GM23338 (cell line): ENCODE measurements at regions not wholly inside any gene's neighbourhood (a gene's known extent, or its start where the extent isn't known, plus 50 kb on each side); places are given as distances from the start of the nearest gene placed in this dataset.

ENCODE experiments used
- ATAC-seq: fragments of 200-7000 bp; cut with Tn5 transposase; 3 replicates; pipeline ENCODE4 v1.9.1; 2020
- DNase-seq: peaks from one replicate; pipeline ENCODE4 v3.0.0-alpha.2; 2015; ENCODE audit warnings: low spot score
- H2AFZ ChIP-seq: fragments of 200-600 bp; sonication (generic); 2 replicates; pipeline ENCODE4 v1.8.0; 2016; ENCODE audit warnings: antibody characterized with exemption, mild to moderate bottlenecking, moderate library complexity
- H3F3A ChIP-seq: fragments of 200-600 bp; sonication (generic); replicated peaks from 2 replicates; pipeline ENCODE4 v1.8.0; 2017; ENCODE audit warnings: antibody characterized with exemption, mixed run types, low read depth
- H3K27ac ChIP-seq: fragments of 200-600 bp; sonication (generic); 2 replicates; pipeline ENCODE4 v1.6.1; 2016; ENCODE audit warnings: low read depth
- H3K27me3 ChIP-seq: fragments of 200-600 bp; sonication (generic); 2 replicates; pipeline ENCODE4 v1.8.0; 2016; ENCODE audit warnings: mild to moderate bottlenecking, mixed run types, moderate library complexity; ENCODE audit not compliant: insufficient read depth
- H3K36me3 ChIP-seq: fragments of 200-600 bp; sonication (generic); 2 replicates; pipeline ENCODE4 v1.8.0; 2016; ENCODE audit warnings: mild to moderate bottlenecking; ENCODE audit not compliant: insufficient read depth
- H3K4me1 ChIP-seq: fragments of 200-600 bp; sonication (generic); 2 replicates; pipeline ENCODE4 v1.8.0; 2016; ENCODE audit warnings: mild to moderate bottlenecking, moderate library complexity; ENCODE audit not compliant: insufficient read depth
- H3K4me2 ChIP-seq: fragments of 200-600 bp; sonication (generic); 2 replicates; pipeline ENCODE4 v1.7.1; 2017; ENCODE audit warnings: mixed run types
- H3K4me3 ChIP-seq: fragments of 200-600 bp; sonication (generic); 2 replicates; pipeline ENCODE4 v1.6.1; 2016; ENCODE audit warnings: mixed run types
- H3K79me2 ChIP-seq: fragments of 200-600 bp; sonication (generic); replicated peaks from 2 replicates; pipeline ENCODE4 v1.8.0; 2017; ENCODE audit warnings: mild to moderate bottlenecking; ENCODE audit not compliant: insufficient read depth
- H3K9me2 ChIP-seq: fragments of 200-600 bp; sonication (generic); 2 replicates; pipeline ENCODE4 v1.8.0; 2017; ENCODE audit not compliant: insufficient read depth
- H4K20me1 ChIP-seq: fragments of 200-600 bp; sonication (generic); replicated peaks from 2 replicates; pipeline ENCODE4 v1.8.0; 2017; ENCODE audit warnings: mild to moderate bottlenecking; ENCODE audit not compliant: insufficient read depth
- H3K27ac Mint-ChIP-seq: 2 replicates; pipeline ENCODE4 v1.8.0; 2020; ENCODE audit warnings: inconsistent platforms, mild to moderate bottlenecking, moderate library complexity, mixed read lengths
- H3K27me3 Mint-ChIP-seq: 3 replicates; pipeline ENCODE4 v1.8.0; 2022; ENCODE audit warnings: low read depth, mild to moderate bottlenecking, moderate library complexity, mixed read lengths, inconsistent platforms; ENCODE audit not compliant: insufficient read depth, poor library complexity
- H3K36me3 Mint-ChIP-seq: 3 replicates; pipeline ENCODE4 v1.8.0; 2021; ENCODE audit warnings: low read depth, mild to moderate bottlenecking, inconsistent platforms, moderate library complexity, mixed read lengths
- H3K4me1 Mint-ChIP-seq: 3 replicates; pipeline ENCODE4 v1.8.0; 2020; ENCODE audit warnings: mild to moderate bottlenecking, inconsistent platforms, mixed read lengths
- H3K4me3 Mint-ChIP-seq: 3 replicates; pipeline ENCODE4 v1.8.0; 2021; ENCODE audit warnings: moderate library complexity, mild to moderate bottlenecking, inconsistent platforms, mixed read lengths
- H3K9me3 Mint-ChIP-seq: 3 replicates; pipeline ENCODE4 v1.8.0; 2020; ENCODE audit warnings: moderate library complexity, mild to moderate bottlenecking, inconsistent platforms, mixed read lengths
- CREB1 ChIP-seq: fragments of 250-450 bp; sonication (Bioruptor Pico); IDR thresholded peaks from 2 replicates; pipeline ENCODE4 v1.5.0; 2020; ENCODE audit warnings: low read depth, mild to moderate bottlenecking, moderate library complexity
- CTCF ChIP-seq, 2 experiments: fragments of 200-600 bp in 1 of 2; sonication (generic) in 1 of 2; conservative IDR thresholded peaks; 2 replicates each; pipeline versions ENCODE4 v1.5.1 to v1.6.1; 2016 to 2017; ENCODE audit warnings: antibody characterized with exemption in 2 of 2, low read depth in 2 of 2, mild to moderate bottlenecking in 2 of 2, moderate library complexity in 1 of 2
- ETS1 ChIP-seq: IDR thresholded peaks from 2 replicates; pipeline ENCODE4 v1.6.1; 2016; ENCODE audit warnings: antibody characterized with exemption
- EZH2 ChIP-seq: fragments of 200-600 bp; sonication (generic); IDR thresholded peaks from one replicate; pipeline ENCODE4 v1.8.0; 2017; ENCODE audit warnings: antibody characterized with exemption, mild to moderate bottlenecking, low read depth; ENCODE audit not compliant: unreplicated experiment
- EZH2phosphoT487 ChIP-seq: fragments of 200-600 bp; sonication (generic); IDR thresholded peaks from one replicate; pipeline ENCODE4 v1.8.1; 2018; ENCODE audit warnings: antibody characterized with exemption; ENCODE audit not compliant: unreplicated experiment
- JUNB ChIP-seq: IDR thresholded peaks from one replicate; pipeline ENCODE4 v1.6.1; 2016; ENCODE audit warnings: antibody characterized with exemption; ENCODE audit not compliant: unreplicated experiment
- NANOG ChIP-seq: IDR thresholded peaks from 2 replicates; pipeline ENCODE4 v1.6.1; 2016; ENCODE audit warnings: antibody characterized with exemption, borderline replicate concordance
- POLR2AphosphoS5 ChIP-seq: IDR thresholded peaks from 2 replicates; pipeline ENCODE4 v1.6.1; 2016; ENCODE audit warnings: antibody characterized with exemption, low read depth
- REST ChIP-seq: IDR thresholded peaks from one replicate; pipeline ENCODE4 v1.6.1; 2018; ENCODE audit warnings: antibody characterized with exemption; ENCODE audit not compliant: unreplicated experiment
- STAT1 ChIP-seq: IDR thresholded peaks from one replicate; pipeline ENCODE4 v1.6.1; 2016; ENCODE audit warnings: antibody characterized with exemption; ENCODE audit not compliant: unreplicated experiment
- ZNF114 ChIP-seq: fragments of 250-450 bp; sonication (Bioruptor Pico); IDR thresholded peaks from 2 replicates; pipeline ENCODE4 v1.5.0; 2020; ENCODE audit warnings: mild to moderate bottlenecking, moderate library complexity
- ZNF331 ChIP-seq: fragments of 250-450 bp; sonication (Bioruptor Pico); IDR thresholded peaks from 2 replicates; pipeline ENCODE4 v1.5.0; 2020; ENCODE audit warnings: low read depth, mild to moderate bottlenecking, moderate library complexity
- ZNF462 ChIP-seq: fragments of 250-450 bp; sonication (Bioruptor Pico); IDR thresholded peaks from 2 replicates; pipeline ENCODE4 v1.5.0; 2020; ENCODE audit warnings: mild to moderate bottlenecking, moderate library complexity

GRCh38 chr14:26663506-26663905 lies 65.7 kb upstream of the NOVA1 start:
- ATAC-seq (no peak), DNase-seq (no peak)
- H3K79me2 ChIP-seq: no peaks in the 10 kb centered on the region
- peak overlapping the region; percentile 30; the same call in 1 of the 2 replicates for H2AFZ ChIP-seq
- Mint-ChIP-seq H3K4me3 (no peak overlapping the region), H3K27me3 (no peaks in the 10 kb centered on the region), H3K27ac (no peak overlapping the region), H3K9me3 (peaks cover 23% of the 10 kb centered on the region), H3K36me3 (peaks cover 19% of the 10 kb centered on the region), H3K4me1 (no peaks in the 10 kb centered on the region; the same call in 2 of the 3 replicates)
- no peaks in the 10 kb centered on the region for H4K20me1 ChIP-seq
- no peak overlapping the region for H3K27ac ChIP-seq
- no peaks in the 10 kb centered on the region for H3F3A ChIP-seq
- no peaks in the 10 kb centered on the region for H3K36me3 ChIP-seq
- H3K4me2 ChIP-seq: no peak overlapping the region
- no peaks in the 10 kb centered on the region for H3K4me1 ChIP-seq
- no peaks in the 10 kb centered on the region for H3K27me3 ChIP-seq
- H3K9me2 ChIP-seq: 0 out of 2 replicates have a peak, but pooled peaks cover 3% of the 10 kb centered on the region
- no peak overlapping the region for H3K4me3 ChIP-seq
- TF ChIP-seq EZH2phosphoT487 (no peak), ZNF331 (CRISPR knock-in tag) (no peak), EZH2 (no peak), NANOG (no peak), STAT1 (no peak), CTCF (conservative IDR thresholded peaks at IDR 0.05; ENCODE audit: low read depth in 2 of 2) (no peak), ETS1 (no peak), CREB1 (CRISPR knock-in tag) (no peak), ZNF114 (no peak), ZNF462 (CRISPR knock-in tag) (no peak), POLR2AphosphoS5 (no peak), REST (no peak), JUNB (no peak)
